ENCODE measurements at regions not wholly inside any gene's neighbourhood (a gene's known extent, or its start where the extent isn't known, plus 50 kb on each side); places are given as distances from the start of the nearest gene placed in this dataset.

DNA sequence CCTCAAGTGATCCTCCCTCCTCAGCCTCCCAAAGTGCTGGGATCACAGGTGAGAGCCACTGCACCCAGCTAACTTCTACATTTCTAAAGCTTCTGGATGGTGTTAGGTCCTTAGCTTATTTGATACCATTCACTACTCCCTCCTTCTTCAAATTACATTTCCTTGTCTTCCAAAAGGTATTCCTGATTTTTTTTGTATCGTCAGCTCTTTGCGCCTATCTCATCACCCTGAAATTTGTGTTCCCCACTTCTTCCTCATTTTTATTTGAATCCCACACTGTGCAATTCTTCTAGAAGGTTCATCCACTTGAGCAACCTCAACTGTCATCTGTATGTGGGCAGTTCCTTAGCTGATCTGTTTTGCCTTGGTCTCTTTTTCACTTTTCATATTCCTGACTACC lies 241.8 kb upstream of the RGS6 start:
- no peak for DNase-seq

DNA sequence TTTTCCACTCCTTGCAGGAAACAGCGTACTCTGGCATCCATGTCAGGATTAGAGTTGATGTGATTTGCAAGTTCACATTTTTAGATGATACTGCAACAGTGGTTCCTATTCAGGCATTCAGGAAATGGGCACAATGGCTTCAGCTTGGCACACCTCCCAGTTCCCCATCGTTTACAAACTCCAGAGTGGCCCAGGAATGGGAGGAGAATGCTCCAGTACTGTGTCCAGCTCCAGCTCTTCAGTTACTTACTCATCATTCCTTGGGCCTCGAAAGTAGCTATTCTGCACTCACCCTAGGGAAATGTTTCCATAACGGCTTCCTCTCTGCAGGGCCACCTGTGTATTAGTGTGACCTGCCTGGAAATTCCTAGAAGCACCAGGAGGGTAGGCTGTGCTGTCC lies 239.7 kb upstream of the RGS6 start:
- no peak for DNase-seq

DNA sequence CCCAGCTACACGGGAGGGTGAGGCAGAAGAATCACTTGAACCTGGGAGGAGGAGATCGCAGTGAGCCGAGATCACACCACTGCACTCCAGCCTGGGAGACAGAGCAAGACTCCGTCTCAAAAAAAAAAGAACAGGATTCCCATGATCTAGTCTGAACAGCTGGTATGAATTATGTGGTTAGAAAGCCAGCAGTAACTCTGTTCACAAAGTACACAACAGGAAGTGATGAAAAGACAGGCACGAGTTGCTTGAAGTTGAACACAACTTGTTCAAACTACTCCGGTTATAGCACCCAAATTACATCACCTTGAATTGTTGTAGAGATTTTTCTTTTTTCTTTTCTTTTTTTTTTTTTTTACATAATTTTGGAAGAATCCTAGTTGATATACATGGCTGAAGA lies 238.8 kb upstream of the RGS6 start:
- no peak for DNase-seq

DNA sequence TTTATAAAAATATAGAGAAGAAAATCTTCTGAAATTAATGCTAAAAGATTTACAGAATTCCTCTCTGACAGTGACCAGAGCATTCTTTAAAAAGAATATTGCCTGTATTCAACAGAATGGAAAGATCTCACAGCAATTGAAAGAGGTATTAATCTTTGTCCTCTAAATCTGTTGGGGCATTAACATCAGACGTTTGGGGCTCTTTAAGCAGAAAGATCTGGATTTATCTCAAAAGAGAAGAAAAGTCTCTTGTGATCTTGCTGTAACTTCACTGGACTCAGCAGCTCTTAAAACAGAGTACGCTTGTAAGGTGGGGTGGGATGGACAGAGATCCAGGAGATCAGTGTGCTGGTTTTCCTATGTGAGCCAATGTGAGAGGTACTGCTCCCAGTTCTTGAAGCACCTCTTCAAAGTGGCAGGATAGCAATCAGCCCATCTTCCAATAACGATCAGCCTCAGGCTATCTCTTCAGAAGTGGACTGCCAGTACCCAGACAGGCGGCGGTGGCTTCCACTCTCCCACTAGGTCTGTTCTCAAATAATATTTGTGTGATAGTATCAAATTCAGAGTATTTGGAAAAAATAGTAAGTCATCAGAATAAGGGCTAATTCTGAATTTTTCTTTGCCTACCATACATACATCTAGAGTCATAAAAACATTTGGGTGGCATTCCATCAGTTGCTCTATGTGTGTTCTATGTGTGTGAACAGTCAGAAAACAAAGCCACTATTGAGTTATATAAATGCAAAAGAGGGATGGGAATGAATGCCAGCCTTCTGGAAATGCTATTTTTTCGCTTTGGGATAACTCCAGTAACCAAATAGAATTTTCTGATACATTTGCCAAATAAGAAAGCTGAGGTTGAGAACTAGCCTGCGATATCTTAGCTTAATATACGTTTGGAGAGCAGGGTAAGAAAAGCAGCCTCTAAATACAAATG lies 237.4 kb upstream of the RGS6 start:
- DNase-seq: no peak

DNA sequence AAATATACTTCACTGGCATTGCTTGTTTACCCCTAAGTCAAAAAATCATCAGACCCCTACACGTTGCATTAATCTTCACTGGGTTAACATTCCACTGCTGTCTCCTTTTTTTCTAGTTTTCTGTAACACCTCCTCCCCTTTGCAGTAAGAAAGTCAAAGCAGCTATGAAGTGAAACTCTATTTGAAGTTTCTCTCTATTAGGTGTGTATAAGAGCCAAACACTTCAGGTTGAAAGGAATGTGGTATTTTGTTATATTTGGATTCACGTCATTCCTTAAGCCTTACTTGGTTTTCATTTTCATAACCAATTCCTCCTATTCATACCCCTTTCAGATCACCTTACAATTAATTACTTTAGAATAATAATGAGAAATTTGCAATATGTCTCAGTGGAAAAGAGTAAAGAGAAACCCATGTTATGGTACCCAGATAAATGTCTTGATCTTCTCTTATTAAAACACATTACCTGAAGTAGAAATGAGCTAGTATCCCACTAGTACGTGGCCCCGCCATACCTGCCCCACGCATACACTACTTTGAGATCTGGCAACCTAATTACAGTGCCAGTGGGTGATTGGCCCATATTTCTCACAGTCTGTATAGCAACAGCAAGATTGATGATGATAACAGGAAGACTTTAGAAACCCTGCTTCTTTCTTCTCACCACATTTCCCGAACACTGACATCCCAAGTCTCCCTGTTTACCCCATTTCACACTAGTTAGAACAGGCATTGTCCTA lies 236.4 kb upstream of the RGS6 start:
- DNase-seq: no peak

DNA sequence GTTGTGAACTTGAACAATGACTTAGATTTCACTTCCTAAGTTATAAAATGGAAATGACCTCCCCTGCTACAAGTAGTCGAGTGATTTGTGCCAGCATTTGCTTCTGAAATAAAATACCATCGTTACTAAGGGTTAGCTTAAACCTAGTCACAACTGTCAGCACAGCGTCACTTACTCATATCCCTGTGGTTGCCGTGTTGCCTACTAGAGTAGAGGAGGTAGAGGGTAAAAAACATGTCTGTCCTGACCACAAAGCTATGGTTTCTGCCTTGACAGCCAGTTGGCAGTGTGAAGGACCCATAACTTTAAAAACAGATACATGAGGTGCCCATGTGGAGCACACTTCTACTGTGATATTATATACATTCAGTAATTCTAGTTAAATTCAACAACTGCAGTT lies 234.2 kb upstream of the RGS6 start:
- no peak for DNase-seq

DNA sequence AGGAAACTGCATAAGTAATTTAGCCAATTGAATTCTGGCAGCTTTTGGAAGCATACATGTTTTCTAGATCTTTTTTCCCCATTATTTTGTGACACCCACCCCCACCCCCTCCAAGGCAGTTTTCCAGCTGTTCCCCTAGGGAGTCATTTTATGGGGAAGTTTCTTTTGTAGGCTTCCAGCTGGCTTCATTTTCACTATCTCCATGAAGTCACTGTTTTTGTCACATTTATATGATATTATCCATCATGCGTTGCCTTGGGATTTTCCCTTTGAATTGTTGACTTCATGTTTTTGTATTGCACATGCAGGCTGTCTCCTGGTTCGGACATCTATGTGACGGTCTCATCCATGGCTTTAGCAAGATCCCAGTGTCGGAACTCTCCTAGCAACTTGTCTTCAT lies 233.6 kb upstream of the RGS6 start:
- DNase-seq: no peak

DNA sequence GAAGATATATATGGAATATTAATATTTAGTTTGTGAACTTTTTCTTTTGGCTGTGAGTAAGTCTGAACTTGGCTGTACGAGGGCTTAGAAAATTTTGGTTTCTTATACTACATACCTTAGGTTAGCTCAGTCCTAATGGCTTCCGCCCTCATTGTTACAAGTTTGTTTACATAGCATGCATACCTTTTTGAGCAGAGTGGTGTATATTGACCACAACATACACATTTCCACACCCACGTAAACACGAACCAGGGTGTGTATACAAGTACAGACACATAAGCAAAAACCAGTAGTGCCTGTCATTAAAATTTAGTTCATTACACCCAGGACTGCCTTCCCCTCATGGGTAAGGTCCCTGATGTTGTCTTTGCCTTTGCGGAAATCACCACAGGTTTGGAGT lies 230.2 kb upstream of the RGS6 start:
- no peak for DNase-seq

DNA sequence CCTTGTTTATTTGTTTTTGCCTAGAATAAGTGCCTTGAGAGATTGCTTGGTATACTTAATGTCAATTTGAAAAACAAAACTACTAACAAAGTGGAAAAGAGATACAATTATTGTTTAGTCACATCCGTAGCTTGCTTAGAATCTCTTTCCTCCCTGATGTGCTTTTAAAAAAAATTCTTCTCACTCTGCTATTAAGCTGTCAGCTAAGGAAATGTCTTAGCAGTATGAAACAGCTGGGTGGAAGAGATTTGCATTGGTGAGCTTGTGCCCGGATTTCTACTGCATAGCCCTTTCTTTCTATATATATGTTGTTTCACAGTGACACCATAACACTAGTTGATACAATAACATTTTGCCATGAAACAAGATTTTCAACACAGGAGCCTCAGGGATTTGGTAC lies 229.4 kb upstream of the RGS6 start:
- no peak for DNase-seq

DNA sequence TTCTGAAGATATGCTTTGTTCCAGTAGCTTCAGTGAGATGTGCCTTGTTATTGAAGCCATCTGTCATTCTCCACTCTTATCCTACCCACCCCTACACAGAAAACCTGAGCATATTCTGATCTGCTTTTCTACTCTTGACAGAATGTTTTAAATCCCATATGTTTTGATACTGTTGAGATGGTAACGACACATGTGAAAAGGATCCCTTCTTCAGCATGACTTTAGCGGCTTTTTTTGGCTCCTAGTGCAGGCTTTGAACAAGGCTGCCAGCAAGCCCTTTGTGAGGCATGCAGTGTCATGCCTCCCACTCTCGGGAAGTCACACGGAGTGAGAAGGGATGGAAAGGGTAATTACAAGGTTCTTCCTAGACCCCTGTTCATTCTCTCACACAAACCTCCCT lies 228.8 kb upstream of the RGS6 start:
- DNase-seq: no peak

DNA sequence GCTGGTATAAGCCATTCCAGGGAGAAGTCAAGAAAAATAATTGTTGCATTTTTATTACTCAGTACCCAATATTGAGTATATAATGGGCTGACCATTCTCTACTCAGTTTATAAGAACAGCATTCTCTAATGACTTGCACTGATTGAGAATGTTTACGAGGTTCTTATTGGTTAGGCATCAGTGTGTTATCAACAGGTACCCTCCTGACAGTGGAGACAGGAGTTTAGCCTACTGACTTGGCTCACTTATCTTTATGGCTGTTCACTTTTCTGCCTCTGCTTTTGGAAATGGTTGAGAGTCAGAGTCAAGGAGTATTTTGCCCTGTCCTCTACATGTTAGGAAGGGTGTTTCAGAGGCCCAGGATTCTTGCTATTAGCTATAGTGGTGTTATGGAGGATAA lies 228.0 kb upstream of the RGS6 start:
- no peak for DNase-seq

DNA sequence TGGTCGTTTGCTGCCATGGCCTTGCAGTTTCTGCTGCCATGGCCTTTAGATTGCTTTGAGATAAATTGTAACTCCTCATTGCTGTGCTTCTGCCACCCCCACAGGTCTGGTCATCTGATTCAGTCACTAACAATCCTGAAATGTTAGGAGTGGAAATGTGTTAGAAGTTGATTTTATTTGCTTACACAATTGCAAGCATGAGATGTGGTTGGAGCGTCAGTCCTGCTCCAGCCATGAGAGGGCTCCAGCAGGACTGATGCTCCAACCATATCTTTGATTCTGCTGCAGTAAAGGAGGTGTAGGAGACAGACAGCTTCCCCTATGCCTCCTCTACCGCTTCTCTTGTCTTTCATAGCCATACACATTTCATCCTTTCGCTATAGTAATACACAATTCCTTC lies 226.8 kb upstream of the RGS6 start:
- DNase-seq: no peak

DNA sequence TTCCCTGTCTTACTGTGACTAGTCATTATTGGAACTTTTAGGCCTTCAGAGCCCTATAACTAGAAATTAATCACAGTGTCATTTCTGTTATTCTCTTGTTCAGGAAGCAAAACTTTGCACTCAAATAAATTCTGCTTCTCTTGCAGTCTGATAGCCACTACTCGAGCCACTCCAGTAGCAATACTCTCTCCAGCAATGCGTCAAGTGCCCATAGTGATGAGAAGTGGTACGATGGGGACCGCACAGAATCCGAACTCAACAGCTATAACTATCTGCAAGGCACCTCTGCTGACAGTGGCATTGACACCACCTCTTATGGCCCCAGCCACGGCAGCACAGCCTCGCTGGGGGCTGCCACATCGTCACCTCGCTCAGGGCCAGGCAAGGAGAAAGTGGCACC lies 223.2 kb upstream of the RGS6 start:
- DNase-seq: no peak

DNA sequence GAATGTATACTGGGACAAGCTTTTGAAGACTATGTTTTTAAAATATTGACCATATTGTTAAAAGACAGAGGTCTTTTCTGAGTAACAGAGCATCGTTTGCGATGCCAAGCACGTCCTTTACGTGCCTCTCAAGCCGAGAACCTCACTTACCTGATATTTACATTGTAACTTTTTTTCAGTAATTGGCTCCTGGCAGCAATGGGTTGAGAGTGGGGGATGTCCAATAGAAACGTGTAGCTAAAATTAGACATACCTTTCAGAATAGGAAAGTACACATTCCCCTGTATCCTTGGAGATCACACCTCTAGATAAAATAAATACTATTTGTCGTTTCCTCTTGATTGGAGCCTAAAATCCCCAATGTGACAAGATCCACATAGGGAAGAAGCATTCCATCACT lies 222.2 kb upstream of the RGS6 start:
- no peak for DNase-seq

DNA sequence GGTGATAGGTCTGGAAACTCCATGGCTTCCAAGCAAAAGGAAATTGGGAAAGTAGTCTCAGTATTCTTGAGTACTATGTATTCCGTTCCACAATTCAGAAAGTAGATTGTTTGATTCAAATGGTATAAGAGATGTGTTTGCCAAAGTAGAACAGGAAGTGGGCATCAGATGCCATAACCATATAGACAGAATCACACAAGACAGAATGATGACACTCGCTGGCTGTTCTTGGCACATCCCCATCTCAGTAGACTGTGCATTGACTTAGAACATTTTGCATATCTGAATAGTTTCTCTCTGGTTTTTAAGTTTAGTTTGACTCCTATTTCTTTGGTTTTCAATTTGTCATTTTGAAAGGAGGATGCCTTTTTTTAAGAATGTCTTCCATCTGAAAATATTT lies 221.1 kb upstream of the RGS6 start:
- DNase-seq: no peak

DNA sequence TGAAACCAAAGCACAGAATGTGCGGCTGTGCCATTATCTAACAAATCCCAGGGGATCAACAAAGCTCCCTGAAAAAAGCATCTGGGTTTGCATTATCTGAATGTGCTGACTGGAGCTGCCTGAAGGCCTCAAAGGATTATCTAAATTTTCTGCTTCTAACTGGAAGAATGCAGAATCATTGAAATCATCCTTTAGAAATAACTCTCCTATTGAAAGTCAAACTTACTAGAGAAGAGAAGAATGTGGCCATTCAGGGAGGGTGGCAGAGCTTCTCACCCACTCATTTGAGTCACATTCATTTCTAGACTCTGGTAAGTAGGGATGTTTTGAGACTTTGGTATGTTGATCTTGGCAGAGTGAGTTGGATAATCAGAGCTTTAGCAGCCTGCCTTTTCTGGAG lies 220.6 kb upstream of the RGS6 start:
- DNase-seq: no peak

DNA sequence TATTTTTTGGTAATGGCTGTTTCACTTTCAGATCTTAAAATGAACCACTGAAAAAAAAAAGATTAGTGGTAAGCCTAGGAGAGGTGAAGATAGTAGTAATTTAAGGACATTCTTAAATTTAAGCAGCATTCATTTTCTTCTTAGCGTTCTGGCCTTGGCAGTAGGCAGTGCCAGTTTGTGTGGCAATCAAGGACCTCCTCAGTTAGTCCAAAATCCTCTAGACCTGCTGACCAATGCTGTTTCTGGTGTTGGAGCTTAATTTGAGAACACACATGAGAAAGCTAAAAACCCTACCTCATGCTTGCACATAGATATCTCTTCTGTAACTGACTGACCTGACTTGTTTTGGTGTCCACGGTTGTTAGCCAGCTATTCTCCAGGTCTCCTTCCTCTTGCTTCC lies 219.8 kb upstream of the RGS6 start:
- DNase-seq: no peak

DNA sequence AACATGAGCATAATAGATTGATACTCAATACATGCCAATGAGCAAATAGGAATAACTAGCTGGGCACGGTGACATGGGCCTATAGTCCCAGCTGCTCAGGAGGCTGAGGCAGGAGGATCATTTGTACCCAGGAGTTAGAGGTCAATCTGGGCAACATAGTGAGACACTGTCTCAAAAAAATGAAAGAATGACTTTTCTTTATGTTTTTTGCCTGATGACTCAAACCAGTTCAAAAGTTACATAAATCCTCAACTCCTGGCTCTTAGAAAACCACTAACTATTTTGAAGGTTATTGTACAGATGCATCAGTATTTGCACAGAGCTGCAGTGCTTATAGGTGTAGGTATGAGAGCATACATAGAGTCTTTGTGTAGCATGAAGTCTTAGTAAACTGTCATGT lies 219.2 kb upstream of the RGS6 start:
- no peak for DNase-seq

DNA sequence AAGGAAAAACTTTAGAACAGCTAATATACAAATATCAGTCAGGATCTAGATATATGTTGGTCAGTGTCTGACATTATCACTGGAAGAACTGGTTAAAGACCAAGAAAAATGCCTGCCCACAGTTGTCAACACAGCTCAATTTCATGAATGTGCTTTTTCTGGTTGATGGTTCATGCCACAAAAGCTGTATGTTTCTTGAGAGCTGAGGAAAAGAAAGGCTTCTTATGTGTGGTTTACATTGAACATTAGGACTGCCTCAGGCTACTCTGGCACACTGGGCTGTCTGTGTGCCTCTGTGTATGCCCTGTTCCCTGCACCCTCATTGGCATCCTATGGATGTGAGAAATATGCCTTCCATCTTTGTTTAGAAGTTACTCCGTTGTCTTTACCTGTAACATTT lies 218.8 kb upstream of the RGS6 start:
- DNase-seq: no peak

DNA sequence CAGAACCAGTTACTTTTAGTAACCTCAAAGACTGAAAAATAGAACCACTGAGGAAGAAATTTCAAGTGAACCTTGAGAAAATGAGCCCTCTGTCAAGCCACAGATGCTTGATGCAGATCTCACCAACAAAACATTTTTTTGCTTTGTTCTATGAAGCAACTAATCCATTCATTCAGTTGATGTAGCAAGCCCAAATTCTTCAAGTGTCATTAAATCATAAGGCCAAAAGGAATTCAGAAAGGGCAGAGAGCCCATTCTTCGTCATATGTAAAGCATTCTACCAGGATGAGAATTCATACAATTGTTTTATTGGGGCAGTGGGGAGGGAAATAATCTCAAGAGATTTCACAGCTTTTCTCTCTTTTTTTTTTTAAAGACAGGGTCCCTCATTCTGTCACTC lies 218.0 kb upstream of the RGS6 start:
- DNase-seq: no peak

DNA sequence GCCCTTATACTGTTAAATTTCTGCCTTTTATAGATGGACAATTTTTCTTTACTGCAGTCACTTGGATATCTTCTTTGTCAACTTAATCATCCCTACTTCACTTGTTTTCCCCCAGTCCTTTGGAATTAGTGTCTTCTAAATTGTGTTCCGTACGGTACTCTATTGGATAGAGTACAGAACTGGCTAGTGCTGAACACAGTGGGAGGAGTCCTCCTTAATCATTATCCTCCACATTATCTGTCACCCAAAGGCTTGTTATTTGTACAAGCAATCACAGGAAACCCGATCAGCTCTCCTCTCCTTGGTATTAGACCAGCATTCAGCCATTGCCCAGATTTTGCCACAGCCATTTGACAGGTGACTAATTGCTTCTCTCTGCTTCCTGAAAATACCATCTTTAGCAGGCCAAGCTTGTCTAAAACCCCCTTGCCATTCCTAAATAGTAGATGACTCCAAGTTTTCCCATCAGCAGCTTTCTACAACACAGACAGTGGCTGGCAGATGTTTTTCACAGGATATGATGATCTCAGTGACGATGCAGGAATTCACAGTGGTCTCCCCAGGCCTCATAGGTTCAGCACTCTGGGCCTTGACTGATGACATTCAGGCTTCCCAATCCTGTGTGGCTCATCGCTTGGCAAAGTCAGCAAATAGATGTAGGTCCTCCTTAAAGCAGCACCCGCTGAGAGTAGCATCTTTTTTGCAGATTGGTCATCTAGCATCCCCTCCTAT lies 216.0 kb upstream of the RGS6 start:
- DNase-seq: no peak

DNA sequence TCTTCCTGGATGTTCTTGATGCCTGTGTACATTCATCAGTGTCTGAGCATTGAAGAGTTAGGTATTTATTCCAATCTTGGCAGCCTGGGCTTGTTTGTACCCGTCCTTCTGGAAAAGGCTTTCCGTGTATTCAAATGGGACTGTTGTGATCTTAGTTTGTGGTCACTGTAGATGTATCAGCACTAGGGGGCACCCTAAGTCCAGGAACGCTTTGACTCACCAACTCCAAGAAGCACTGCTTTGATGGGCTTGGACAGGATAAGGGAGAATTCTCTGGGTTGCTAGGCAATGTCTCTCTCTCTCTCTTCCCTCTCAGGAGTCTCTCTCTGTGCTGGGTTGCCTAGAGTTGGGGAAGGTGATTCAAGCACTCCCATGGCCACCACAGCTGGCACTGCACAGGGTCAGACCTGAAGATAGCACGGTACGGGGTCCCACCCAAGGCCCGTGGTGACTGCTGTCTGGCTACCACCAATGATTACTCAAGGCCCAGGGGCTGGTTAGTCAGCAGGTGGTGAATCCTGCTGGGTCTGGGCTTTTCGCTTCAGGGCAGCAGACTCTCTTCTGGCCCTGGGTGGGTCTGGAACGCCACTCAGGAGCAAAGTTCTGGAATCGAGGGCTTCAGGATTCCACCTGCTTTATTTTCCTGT lies 211.1 kb upstream of the RGS6 start:
- no peak for DNase-seq

DNA sequence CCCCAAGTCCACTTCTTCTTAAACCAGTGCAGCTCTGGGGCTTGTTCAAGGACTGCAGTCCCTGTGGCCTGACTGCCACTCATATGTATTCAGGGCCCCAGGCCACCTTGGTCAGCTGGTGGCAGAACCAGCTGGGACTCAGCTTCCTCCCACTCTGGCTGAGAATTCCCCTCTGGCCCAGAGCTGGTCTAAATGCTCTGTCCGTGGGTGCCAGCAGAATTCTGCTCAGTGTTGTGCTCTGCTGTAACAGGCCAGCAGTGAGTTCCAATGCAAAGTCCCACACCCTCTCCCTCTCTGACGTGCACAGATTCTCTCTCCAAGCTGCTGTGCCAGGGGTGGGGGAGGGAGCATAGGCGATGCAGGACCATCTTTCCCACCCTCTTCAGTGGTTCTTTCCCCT lies 210.4 kb upstream of the RGS6 start:
- no peak for DNase-seq
